Upper lobe of left lung (tissue), 6 donors: ENCODE measurements at regions not wholly inside any gene's neighbourhood (a gene's known extent, or its start where the extent isn't known, plus 50 kb on each side); places are given as distances from the start of the nearest gene placed in this dataset.
A peak's percentile ranks its signal among the peaks of the same experiment; 100 is the strongest.
"Not testable (repeated sequence)": the region's sequence is repeated elsewhere in the genome, so short reads cannot be mapped to it uniquely, and the experiment has no call there.

Experiments
- ATAC-seq, 2 donors: fragments of 200-7000 bp; cut with Tn5 transposase; one replicate each; pipeline ENCODE4 v1.9.1; 2022; ENCODE audit warnings: mild to moderate bottlenecking in 2 of 2, moderate library complexity in 2 of 2; ENCODE audit not compliant: low FRiP score in 2 of 2
- DNase-seq, 2 donors: peaks; one replicate each; pipeline ENCODE4 v3.0.0-alpha.2; 2019 to 2020
- H3K27ac ChIP-seq, 4 donors: fragments of 200-600 bp; sonication (generic); one replicate each; pipeline ENCODE4 v1.5.1; 2016 to 2019
- H3K27me3 ChIP-seq, 4 donors: fragments of 200-600 bp; sonication (generic); one replicate each; pipeline ENCODE4 v1.5.1; 2017 to 2019
- H3K36me3 ChIP-seq, 4 donors: fragments of 200-600 bp; sonication (generic); one replicate each; pipeline ENCODE4 v1.5.1; 2016 to 2019
- H3K4me1 ChIP-seq, 4 donors: fragments of 200-600 bp; sonication (generic); one replicate each; pipeline ENCODE4 v1.5.1; 2018 to 2019
- H3K4me3 ChIP-seq, 4 donors: fragments of 200-600 bp; sonication (generic); one replicate each; pipeline ENCODE4 v1.5.1; 2017 to 2019; ENCODE audit warnings: mild to moderate bottlenecking in 2 of 4, moderate library complexity in 1 of 4
- H3K9me3 ChIP-seq, 4 donors: fragments of 200-600 bp; sonication (generic); one replicate each; pipeline ENCODE4 v1.5.1; 2018 to 2019
- CTCF ChIP-seq, 6 experiments: fragments of 450-650 bp in 4 of 6; fragments of 200-600 bp in 2 of 6; sonication (generic) in 2 of 6; IDR thresholded peaks; one replicate each; pipeline ENCODE4 v1.5.1; 2016 to 2019; ENCODE audit warnings: antibody characterized with exemption in 6 of 6
- EP300 ChIP-seq, 4 donors: sonication (generic); formaldehyde crosslinking; IDR thresholded peaks; one replicate each; pipeline ENCODE4 v1.5.1; 2017; ENCODE audit warnings: antibody characterized with exemption in 4 of 4, control low read depth in 2 of 4
- POLR2A ChIP-seq, 4 donors: fragments of 450-650 bp; IDR thresholded peaks; one replicate each; pipeline ENCODE4 v1.5.1; 2016 to 2017; ENCODE audit warnings: antibody characterized with exemption in 4 of 4, mild to moderate bottlenecking in 2 of 4
- POLR2AphosphoS5 ChIP-seq, 2 donors: sonication (generic); formaldehyde crosslinking; IDR thresholded peaks; one replicate each; pipeline ENCODE4 v1.5.1; 2017; ENCODE audit warnings: antibody characterized with exemption in 2 of 2
- WGBS, 2 donors: methylation state at CpG; one replicate each; pipeline ENCODE4 v1.1.5; 2017 to 2018; 5-methylcytosine and 5-hydroxymethylcytosine counted together
- donor health status: DM: no; HTN: no; CAD: no; lungs with moderate emphysema.
- donor health status: DM: no; HTN: yes; CAD: no; lungs with severe emphysema.

- WGBS, 2 donors, result 69 to 89% methylated on average over 3 of the region's 3 CpGs
- Histone ChIP-seq H3K4me1 (no peaks in the 10 kb centered on the region), H3K27ac (no peak overlapping the region), H3K9me3 (no peaks in the 10 kb centered on the region), H3K36me3 (no peaks in the 10 kb centered on the region), H3K27me3 (no peaks in the 10 kb centered on the region), H3K4me3 (no peak overlapping the region)
- ATAC-seq (peak in 1 of 2 donors; percentile 85), DNase-seq (no peak)
- TF ChIP-seq EP300 (IDR thresholded peaks at IDR 0.05), result no peak
- no peak for TF ChIP-seq POLR2A (IDR thresholded peaks at IDR 0.05)
- TF ChIP-seq CTCF (IDR thresholded peaks at IDR 0.05), result no peak
- TF ChIP-seq POLR2AphosphoS5 (IDR thresholded peaks at IDR 0.05), result no peak
Observed at GRCh38 chr14:53619691-53620231, 336.9 kb downstream of the BMP4 start.

GRCh38 chr14:53616536-53616935 is 340.1 kb downstream of the BMP4 start:
- DNase-seq, H3K4me1 ChIP-seq, H3K36me3 ChIP-seq, H3K4me3 ChIP-seq, H3K27ac ChIP-seq, ATAC-seq, H3K9me3 ChIP-seq, H3K27me3 ChIP-seq: not testable (repeated sequence)
- 94 to 97% methylated on average over 2 of the region's 2 CpGs for WGBS, 2 donors

- no peaks in the 10 kb centered on the region for H3K27me3 ChIP-seq
Observed at GRCh38 chr14:53615252-53615651, 341.4 kb downstream of the BMP4 start.

GRCh38 chr14:53613404-53614253 is 343.0 kb downstream of the BMP4 start:
- no peaks in the 10 kb centered on the region for H3K36me3 ChIP-seq
- DNase-seq (no peak), ATAC-seq (no peak)
- no peaks in the 10 kb centered on the region for H3K27me3 ChIP-seq
- no peaks in the 10 kb centered on the region for H3K4me1 ChIP-seq
- no peak overlapping the region for H3K27ac ChIP-seq
- no peaks in the 10 kb centered on the region for H3K9me3 ChIP-seq
- H3K4me3 ChIP-seq, result no peak overlapping the region
- WGBS, 2 donors, result 81% methylated on average over 12 of the region's 12 CpGs
- TF ChIP-seq CTCF (IDR thresholded peaks at IDR 0.05) (no peak), POLR2AphosphoS5 (IDR thresholded peaks at IDR 0.05) (no peak), POLR2A (IDR thresholded peaks at IDR 0.05) (no peak), EP300 (IDR thresholded peaks at IDR 0.05) (no peak)

More at GRCh38 chr14:53615252-53615651, 341.4 kb downstream of the BMP4 start:
- DNase-seq (no peak), ATAC-seq (no peak)
- TF ChIP-seq CTCF (IDR thresholded peaks at IDR 0.05) (no peak), POLR2A (IDR thresholded peaks at IDR 0.05) (no peak), POLR2AphosphoS5 (IDR thresholded peaks at IDR 0.05) (no peak)
- Histone ChIP-seq H3K4me1 (no peaks in the 10 kb centered on the region), H3K4me3 (no peak overlapping the region), H3K9me3 (no peaks in the 10 kb centered on the region), H3K27ac (no peak overlapping the region), H3K36me3 (no peaks in the 10 kb centered on the region)
- 66 to 73% methylated on average over 3 of the region's 3 CpGs for WGBS, 2 donors

GRCh38 chr14:53610947-53611346 is 345.7 kb downstream of the BMP4 start:
- H3K4me1 ChIP-seq, result no peaks in the 10 kb centered on the region
- no peaks in the 10 kb centered on the region for H3K9me3 ChIP-seq
- DNase-seq (no peak), ATAC-seq (no peak)
- H3K36me3 ChIP-seq, result no peaks in the 10 kb centered on the region
- H3K4me3 ChIP-seq, result no peak overlapping the region
- TF ChIP-seq CTCF (IDR thresholded peaks at IDR 0.05), result no peak
- TF ChIP-seq EP300 (IDR thresholded peaks at IDR 0.05), result no peak
- TF ChIP-seq POLR2AphosphoS5 (IDR thresholded peaks at IDR 0.05), result no peak
- no peak for TF ChIP-seq POLR2A (IDR thresholded peaks at IDR 0.05)
- no peaks in the 10 kb centered on the region for H3K27me3 ChIP-seq
- no peak overlapping the region for H3K27ac ChIP-seq
